Frontal cortex (tissue), 3 donors: ENCODE measurements at regions not wholly inside any gene's neighbourhood (a gene's known extent, or its start where the extent isn't known, plus 50 kb on each side); places are given as distances from the start of the nearest gene placed in this dataset.

Source experiments
- DNase-seq, 2 donors: peaks; one replicate each; pipeline ENCODE4 v3.0.0; 2012; ENCODE audit warnings: low spot score in 2 of 2
- FAIRE-seq: peaks from 2 replicates; lab custom pipeline; 2012; peaks lifted over from hg19 to GRCh38; lab: Jason Lieb, UNC
- donor health status: control.
- donor health status: control.
- donor health status: control.

GRCh38 chr1:212556822-212557549, 51.6 kb upstream of the ATF3 start:
- DNase-seq, result no peak
- no peak for FAIRE-seq

- DNase-seq, result peak; percentile 55 to 59
- no peak for FAIRE-seq
These were observed 50.5 kb upstream of the ATF3 start for GRCh38 chr1:212557739-212558692.

GRCh38 chr1:212558693-212559480, 49.7 kb upstream of the ATF3 start:
- FAIRE-seq, result no peak
- peak; percentile 90 to 92 for DNase-seq
